ENCODE measurements at regions not wholly inside any gene's neighbourhood (a gene's known extent, or its start where the extent isn't known, plus 50 kb on each side); places are given as distances from the start of the nearest gene placed in this dataset.
"Not testable (repeated sequence)": the region's sequence is repeated elsewhere in the genome, so short reads cannot be mapped to it uniquely, and the experiment has no call there.

DNA sequence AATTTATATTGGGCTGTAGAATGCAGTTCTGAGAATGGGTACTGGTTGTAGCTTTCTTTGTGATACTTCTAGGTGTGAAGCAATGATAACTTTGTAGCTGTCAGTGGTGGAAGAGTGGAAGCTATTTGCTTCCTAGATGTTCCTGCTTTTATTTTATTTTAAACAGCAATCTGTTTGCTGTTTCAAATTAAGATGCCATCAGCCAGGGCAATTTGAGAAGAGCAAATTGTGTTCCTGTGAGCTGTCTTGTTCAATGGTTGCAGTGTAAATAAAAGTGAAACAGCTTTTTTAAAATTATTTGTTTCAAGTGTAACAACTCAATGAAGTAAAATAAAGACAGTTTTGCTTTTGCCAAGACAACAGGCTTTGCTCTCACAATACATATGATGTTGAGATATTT, 150.8 kb upstream of the TMEM229A start:
- TF ChIP-seq, protein P1, sequence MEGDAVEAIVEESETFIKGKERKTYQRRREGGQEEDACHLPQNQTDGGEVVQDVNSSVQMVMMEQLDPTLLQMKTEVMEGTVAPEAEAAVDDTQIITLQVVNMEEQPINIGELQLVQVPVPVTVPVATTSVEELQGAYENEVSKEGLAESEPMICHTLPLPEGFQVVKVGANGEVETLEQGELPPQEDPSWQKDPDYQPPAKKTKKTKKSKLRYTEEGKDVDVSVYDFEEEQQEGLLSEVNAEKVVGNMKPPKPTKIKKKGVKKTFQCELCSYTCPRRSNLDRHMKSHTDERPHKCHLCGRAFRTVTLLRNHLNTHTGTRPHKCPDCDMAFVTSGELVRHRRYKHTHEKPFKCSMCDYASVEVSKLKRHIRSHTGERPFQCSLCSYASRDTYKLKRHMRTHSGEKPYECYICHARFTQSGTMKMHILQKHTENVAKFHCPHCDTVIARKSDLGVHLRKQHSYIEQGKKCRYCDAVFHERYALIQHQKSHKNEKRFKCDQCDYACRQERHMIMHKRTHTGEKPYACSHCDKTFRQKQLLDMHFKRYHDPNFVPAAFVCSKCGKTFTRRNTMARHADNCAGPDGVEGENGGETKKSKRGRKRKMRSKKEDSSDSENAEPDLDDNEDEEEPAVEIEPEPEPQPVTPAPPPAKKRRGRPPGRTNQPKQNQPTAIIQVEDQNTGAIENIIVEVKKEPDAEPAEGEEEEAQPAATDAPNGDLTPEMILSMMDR (conservative IDR thresholded peaks at IDR 0.05) = no peak
- Mint-ChIP-seq H3K4me3 (no peak overlapping the region), H3K27me3 (no peaks in the 10 kb centered on the region), H3K36me3 (no peaks in the 10 kb centered on the region), H3K4me1 (ENCODE audit: unreplicated experiment) (peaks cover 1% of the 10 kb centered on the region), H3K9me3 (no peaks in the 10 kb centered on the region), H3K27ac (no peak overlapping the region)
- no peak for DNase-seq (ENCODE audit: extremely low spot score, unreplicated experiment)

DNA sequence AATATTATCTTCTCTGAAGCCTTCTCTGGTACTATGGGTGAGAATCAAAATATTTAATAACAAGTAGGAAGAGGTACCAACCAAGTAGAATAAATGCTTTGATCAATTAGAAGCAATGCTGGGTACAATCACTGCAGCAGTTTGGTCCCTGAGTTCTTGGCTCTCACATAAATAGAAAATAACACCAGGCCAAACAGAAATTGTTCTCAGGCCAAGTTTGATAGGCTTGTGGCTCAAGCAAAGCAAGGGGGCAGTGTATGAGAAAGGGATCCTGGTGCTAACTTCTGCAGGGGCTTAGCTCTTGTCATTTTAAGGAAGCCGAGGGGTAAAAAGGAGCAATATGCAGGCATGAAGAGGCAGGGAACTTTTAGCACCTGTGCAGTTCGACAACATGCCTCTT, 146.8 kb upstream of the TMEM229A start:
- no peak for DNase-seq (ENCODE audit: extremely low spot score, unreplicated experiment)
- Mint-ChIP-seq H3K36me3 (no peaks in the 10 kb centered on the region), H3K27me3 (no peaks in the 10 kb centered on the region), H3K4me1 (ENCODE audit: unreplicated experiment) (no peaks in the 10 kb centered on the region), H3K9me3 (no peaks in the 10 kb centered on the region), H3K4me3 (no peak overlapping the region), H3K27ac (no peak overlapping the region)
- TF ChIP-seq, protein P1 (conservative IDR thresholded peaks at IDR 0.05) = no peak

DNA sequence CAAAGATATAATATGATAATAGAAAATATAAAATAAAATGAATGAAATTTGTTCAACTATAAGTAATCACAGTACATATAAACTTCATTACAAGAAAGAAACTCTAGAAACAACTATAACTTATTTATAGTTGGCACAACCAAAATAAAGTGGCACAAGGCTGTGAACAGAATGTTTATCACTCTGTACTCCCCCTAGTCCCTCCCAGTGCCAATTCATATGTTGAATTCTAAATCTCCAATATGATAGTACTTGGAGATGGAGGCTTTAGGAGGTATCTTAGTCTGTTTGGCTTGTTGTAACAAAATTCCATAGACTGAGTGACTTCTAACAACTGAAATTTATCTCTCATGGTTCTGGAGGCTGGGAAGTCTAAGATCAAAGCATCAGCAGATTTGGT, 145.0 kb upstream of the TMEM229A start:
- no peaks in the 10 kb centered on the region for H3K9me3 Mint-ChIP-seq
- no peak for DNase-seq (ENCODE audit: extremely low spot score, unreplicated experiment)
- no peak overlapping the region for H3K4me3 Mint-ChIP-seq
- H3K27me3 Mint-ChIP-seq = no peaks in the 10 kb centered on the region
- no peaks in the 10 kb centered on the region for H3K4me1 Mint-ChIP-seq (ENCODE audit: unreplicated experiment)
- TF ChIP-seq, protein P1 (conservative IDR thresholded peaks at IDR 0.05) = no peak
- H3K27ac Mint-ChIP-seq = no peak overlapping the region
- H3K36me3 Mint-ChIP-seq = no peaks in the 10 kb centered on the region

DNA sequence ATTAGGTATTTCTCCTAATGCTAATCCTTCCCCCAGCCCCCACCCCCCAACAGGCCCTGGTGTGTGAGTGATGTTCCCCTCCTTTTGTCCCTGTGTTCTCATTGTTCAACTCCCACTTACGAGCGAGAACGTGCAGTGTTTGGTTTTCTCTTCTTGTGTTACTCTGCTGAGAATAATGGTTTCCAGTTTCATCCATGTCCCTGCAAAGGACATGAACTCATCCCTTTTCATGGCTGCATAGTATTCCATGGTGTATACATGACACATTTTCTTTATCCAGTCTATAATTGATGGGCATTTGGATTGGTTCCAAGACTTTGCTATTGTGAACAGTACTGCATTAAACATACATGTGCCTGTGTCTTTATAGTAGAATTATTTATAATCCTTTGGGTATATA, 138.9 kb upstream of the TMEM229A start:
- not testable (repeated sequence) for H3K27me3 Mint-ChIP-seq; DNase-seq (ENCODE audit: extremely low spot score, unreplicated experiment); H3K36me3 Mint-ChIP-seq; H3K9me3 Mint-ChIP-seq; H3K4me1 Mint-ChIP-seq (ENCODE audit: unreplicated experiment); H3K27ac Mint-ChIP-seq; H3K4me3 Mint-ChIP-seq

DNA sequence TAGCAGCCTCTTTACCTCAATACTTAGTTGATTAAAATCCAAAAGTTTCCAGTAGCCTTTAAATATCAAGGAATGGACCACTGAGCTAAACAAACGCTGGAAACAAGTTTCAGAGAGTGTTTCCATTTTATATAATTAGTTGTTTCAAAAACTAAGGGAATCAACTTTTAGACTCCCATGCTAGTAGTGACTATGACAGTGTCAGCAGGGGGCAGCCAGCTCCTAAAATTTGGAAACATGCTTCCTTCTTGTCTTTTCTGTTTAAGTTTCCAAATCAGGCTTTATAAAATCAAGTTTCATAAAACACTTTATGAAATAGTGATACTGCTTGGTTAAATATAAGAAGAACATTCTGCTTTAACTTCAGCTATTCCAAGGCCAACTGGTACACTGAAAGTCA, 138.2 kb upstream of the TMEM229A start:
- TF ChIP-seq, protein P1 (conservative IDR thresholded peaks at IDR 0.05) = peak; percentile 65
- no peaks in the 10 kb centered on the region for H3K4me1 Mint-ChIP-seq (ENCODE audit: unreplicated experiment)
- H3K27me3 Mint-ChIP-seq = no peaks in the 10 kb centered on the region
- H3K27ac Mint-ChIP-seq = no peak overlapping the region
- no peaks in the 10 kb centered on the region for H3K36me3 Mint-ChIP-seq
- no peak for DNase-seq (ENCODE audit: extremely low spot score, unreplicated experiment)
- no peak overlapping the region for H3K4me3 Mint-ChIP-seq
- no peaks in the 10 kb centered on the region for H3K9me3 Mint-ChIP-seq

DNA sequence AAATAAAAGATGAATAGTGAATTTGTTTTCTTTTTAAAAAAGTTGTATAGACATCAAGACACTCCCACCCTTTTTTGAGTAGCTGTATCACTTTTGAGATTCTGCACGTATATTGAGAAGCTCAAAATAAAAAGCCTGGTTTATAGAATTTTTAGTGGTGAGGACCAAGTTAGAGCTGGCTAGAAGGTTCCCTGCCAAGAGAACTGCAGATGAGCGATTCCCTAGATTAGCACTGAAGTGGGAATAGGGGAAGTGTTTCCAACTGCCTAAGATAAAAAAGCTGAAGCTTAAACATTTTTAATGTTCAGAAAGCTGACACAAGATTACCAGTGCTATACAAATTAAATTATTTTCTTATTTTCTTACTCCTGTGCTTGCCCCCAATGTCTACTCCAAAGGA, 135.7 kb upstream of the TMEM229A start:
- DNase-seq (ENCODE audit: extremely low spot score, unreplicated experiment) = no peak
- no peak overlapping the region for H3K27ac Mint-ChIP-seq
- no peak overlapping the region for H3K4me3 Mint-ChIP-seq
- H3K9me3 Mint-ChIP-seq = no peaks in the 10 kb centered on the region
- TF ChIP-seq, protein P1 (conservative IDR thresholded peaks at IDR 0.05) = no peak
- no peaks in the 10 kb centered on the region for H3K27me3 Mint-ChIP-seq
- H3K36me3 Mint-ChIP-seq = no peaks in the 10 kb centered on the region
- no peaks in the 10 kb centered on the region for H3K4me1 Mint-ChIP-seq (ENCODE audit: unreplicated experiment)
